KMS-11 (cell line): ENCODE measurements at regions not wholly inside any gene's neighbourhood (a gene's known extent, or its start where the extent isn't known, plus 50 kb on each side); places are given as distances from the start of the nearest gene placed in this dataset.

Experiments used
- H2AFZ ChIP-seq: fragments of 200-600 bp; sonication (generic); 2 replicates; pipeline ENCODE4 v1.6.1; 2016; ENCODE audit warnings: antibody characterized with exemption, mixed run types, low read depth
- H3K27ac ChIP-seq: fragments of 200-600 bp; sonication (generic); 2 replicates; pipeline ENCODE4 v1.6.1; 2016; ENCODE audit warnings: mild to moderate bottlenecking, mixed run types
- H3K27me3 ChIP-seq: fragments of 200-600 bp; sonication (generic); 2 replicates; pipeline ENCODE4 v1.6.1; 2017; ENCODE audit warnings: mild to moderate bottlenecking, low read depth, mixed run types, moderate library complexity; ENCODE audit not compliant: insufficient read depth
- H3K36me3 ChIP-seq: fragments of 200-600 bp; sonication (generic); 2 replicates; pipeline ENCODE4 v1.6.1; 2017; ENCODE audit warnings: mild to moderate bottlenecking, mixed run types; ENCODE audit not compliant: insufficient read depth
- H3K4me1 ChIP-seq: fragments of 200-600 bp; sonication (generic); 2 replicates; pipeline ENCODE4 v1.6.1; 2016; ENCODE audit warnings: mild to moderate bottlenecking, low read depth, mixed run types; ENCODE audit not compliant: poor library complexity, severe bottlenecking
- H3K4me2 ChIP-seq: fragments of 200-600 bp; sonication (generic); 2 replicates; pipeline ENCODE4 v1.7.0; 2016; ENCODE audit warnings: mild to moderate bottlenecking, mixed run types
- H3K4me3 ChIP-seq: fragments of 200-600 bp; sonication (generic); IDR thresholded peaks from 2 replicates; pipeline ENCODE4 v1.6.1; 2017; ENCODE audit warnings: low read depth, low read length, mixed read lengths; ENCODE audit not compliant: insufficient read depth
- H3K79me2 ChIP-seq: fragments of 200-600 bp; sonication (generic); 2 replicates; pipeline ENCODE4 v1.6.1; 2016; ENCODE audit warnings: low read depth, mixed run types; ENCODE audit not compliant: insufficient read depth
- H3K9ac ChIP-seq: fragments of 200-600 bp; sonication (generic); 2 replicates; pipeline ENCODE4 v1.6.1; 2016; ENCODE audit warnings: mild to moderate bottlenecking, mixed run types
- H4K20me1 ChIP-seq: fragments of 200-600 bp; sonication (generic); 2 replicates; pipeline ENCODE4 v1.6.1; 2016; ENCODE audit warnings: mild to moderate bottlenecking, mixed run types; ENCODE audit not compliant: insufficient read depth
- CTCF ChIP-seq: fragments of 200-600 bp; sonication (generic); conservative IDR thresholded peaks from 2 replicates; pipeline ENCODE4 v1.6.1; 2017; ENCODE audit warnings: low read depth, mild to moderate bottlenecking, antibody characterized with exemption, low read length, moderate library complexity, mixed read lengths

GRCh38 chr1:221316491-221317056, 425.3 kb downstream of the DUSP10 start:
- Histone ChIP-seq H3K9ac (no peak overlapping the region), H3K79me2 (no peaks in the 10 kb centered on the region), H4K20me1 (no peaks in the 10 kb centered on the region), H3K27me3 (no peaks in the 10 kb centered on the region), H3K4me1 (no peaks in the 10 kb centered on the region), H2AFZ (no peak overlapping the region), H3K4me2 (no peak overlapping the region), H3K36me3 (no peaks in the 10 kb centered on the region), H3K4me3 (no peak overlapping the region), H3K27ac (no peak overlapping the region)
- TF ChIP-seq CTCF, result no peak

DNA sequence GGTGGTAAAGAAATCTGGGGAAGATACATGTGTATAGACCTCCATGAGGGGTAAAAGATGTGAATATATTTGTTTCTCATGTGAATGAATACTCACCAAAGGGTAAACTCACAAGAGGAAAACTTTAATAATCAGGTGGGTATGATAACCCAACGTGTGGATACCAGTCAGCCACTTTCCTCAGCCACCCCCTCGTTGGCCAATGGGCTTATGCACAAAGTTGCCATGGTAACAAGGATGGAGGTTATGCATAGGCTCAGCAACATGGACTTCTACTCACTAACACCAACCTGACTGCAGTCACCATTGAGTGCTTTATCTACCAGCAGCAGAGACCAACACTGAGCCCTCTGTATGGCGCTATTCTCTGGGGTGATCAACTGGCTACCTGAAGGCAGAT, 424.4 kb downstream of the DUSP10 start:
- Histone ChIP-seq H4K20me1 (no peaks in the 10 kb centered on the region), H3K4me1 (no peaks in the 10 kb centered on the region), H3K9ac (no peak overlapping the region), H3K27ac (no peak overlapping the region), H2AFZ (no peak overlapping the region), H3K4me2 (no peak overlapping the region), H3K27me3 (no peaks in the 10 kb centered on the region), H3K79me2 (no peaks in the 10 kb centered on the region), H3K36me3 (no peaks in the 10 kb centered on the region), H3K4me3 (no peak overlapping the region)
- TF ChIP-seq CTCF, result no peak

DNA sequence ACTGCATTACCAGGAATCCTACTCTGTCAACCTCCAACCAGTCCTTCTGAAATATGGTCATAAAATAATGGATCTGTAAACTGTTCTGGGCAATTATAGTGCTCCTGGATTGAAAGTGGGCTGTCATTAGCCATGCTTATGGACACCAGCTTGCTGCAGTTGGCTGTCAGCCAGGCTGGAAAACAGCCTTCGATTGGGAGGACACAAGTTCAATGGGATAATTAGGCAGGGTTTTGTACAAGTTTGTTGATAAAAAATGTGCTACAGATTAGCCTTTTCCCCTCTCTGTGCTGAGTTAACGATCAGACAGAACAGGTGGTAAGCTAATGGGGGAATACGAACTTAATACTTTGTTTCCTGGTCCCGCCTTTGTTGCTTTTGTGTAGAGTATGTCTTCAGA, 413.9 kb downstream of the DUSP10 start:
- Histone ChIP-seq H3K4me1 (no peaks in the 10 kb centered on the region), H3K36me3 (no peaks in the 10 kb centered on the region), H4K20me1 (no peaks in the 10 kb centered on the region), H3K9ac (no peak overlapping the region), H3K4me2 (no peak overlapping the region), H3K27ac (no peak overlapping the region), H3K79me2 (no peaks in the 10 kb centered on the region), H3K27me3 (no peaks in the 10 kb centered on the region), H2AFZ (no peak overlapping the region), H3K4me3 (no peak overlapping the region)
- TF ChIP-seq CTCF, result no peak

DNA sequence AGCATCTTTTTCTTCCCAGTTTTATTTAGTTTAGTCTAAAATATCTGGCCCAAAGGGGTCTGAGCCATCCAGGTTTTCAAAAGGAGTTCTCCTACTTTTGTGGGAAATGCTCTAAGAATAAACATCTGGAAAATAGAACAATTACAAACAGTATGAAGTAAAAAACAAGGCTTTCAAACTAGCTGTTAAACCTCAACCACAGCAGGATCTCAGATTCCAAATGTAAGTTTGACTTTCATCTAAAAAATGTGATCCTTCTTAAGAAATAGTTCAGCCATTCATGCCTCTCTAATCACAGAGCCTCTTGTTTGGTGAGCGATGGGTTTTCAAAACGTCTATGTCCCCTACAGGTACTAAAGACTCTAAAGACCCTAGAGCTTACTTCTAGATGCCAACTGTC, 413.5 kb downstream of the DUSP10 start:
- Histone ChIP-seq H3K4me1 (no peaks in the 10 kb centered on the region), H3K79me2 (no peaks in the 10 kb centered on the region), H3K27ac (no peak overlapping the region), H3K27me3 (no peaks in the 10 kb centered on the region), H2AFZ (no peak overlapping the region), H3K4me3 (no peak overlapping the region), H3K36me3 (no peaks in the 10 kb centered on the region), H4K20me1 (no peaks in the 10 kb centered on the region), H3K4me2 (no peak overlapping the region), H3K9ac (no peak overlapping the region)
- TF ChIP-seq CTCF, result no peak
